ENCODE measurements at regions not wholly inside any gene's neighbourhood (a gene's known extent, or its start where the extent isn't known, plus 50 kb on each side); places are given as distances from the start of the nearest gene placed in this dataset.
A peak's percentile ranks its signal among the peaks of the same experiment; 100 is the strongest.

- no peak for DNase-seq (ENCODE audit: low spot score)
Measured at GRCh38 chr12:132439333-132439904, 50.5 kb upstream of the FBRSL1 start.

DNA sequence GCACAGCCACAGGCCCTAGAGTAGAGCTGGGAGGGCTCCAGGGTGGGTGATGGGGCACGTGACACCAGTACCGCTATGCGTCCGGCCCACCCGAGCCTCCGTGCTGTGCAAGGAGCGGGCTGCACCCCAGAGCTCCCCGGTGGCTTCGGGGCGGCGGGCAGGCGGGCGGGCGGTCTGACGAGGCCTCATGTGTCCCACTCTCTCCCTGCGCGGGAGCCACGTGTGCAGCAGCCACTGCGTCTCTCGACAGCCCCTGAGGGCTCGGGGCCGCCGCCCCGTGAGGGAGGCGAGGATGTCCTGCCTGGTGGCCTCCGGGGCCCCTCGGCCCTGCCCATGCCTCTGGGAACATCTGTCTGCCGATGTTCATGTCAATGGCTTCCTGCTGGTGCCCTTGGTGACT is 51.2 kb upstream of the FBRSL1 start:
- no peak for DNase-seq (ENCODE audit: low spot score)

DNA sequence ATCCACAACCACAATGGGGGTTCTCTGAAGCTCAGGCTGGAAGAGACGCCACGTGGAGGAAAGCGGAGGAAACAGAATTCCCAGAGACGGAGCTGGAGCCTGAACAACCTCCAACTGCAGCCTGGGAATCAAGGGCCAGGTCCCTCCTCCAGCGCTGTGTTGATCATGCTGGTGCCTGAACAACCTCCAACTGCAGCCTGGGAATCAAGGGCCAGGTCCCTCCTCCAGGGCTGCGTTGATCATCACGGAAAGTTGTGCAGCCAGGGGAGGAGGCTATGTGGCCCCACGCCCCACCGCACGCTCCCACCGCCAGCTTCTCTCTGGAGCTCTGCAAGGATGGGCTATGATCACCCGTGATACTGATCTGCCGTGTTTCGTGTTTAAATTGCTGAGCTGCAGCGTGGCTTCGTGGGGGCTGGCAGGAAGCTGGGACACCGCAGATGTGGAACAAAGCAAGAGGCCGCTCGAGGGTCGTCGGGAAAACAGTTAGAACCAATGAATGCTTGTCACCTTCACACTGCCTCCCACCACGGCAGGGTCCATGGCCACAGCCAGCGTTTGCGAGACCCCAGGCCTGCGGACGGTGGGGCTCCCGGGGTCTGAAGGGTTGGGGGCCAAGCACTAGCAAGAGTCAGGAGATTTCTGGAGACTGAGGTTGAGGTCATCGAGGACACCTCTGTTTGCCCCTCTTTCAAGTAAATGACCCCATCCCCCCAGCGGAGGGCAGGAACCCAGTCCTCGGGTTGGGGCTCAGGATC is 51.8 kb upstream of the FBRSL1 start:
- DNase-seq (ENCODE audit: low spot score): no peak

DNA sequence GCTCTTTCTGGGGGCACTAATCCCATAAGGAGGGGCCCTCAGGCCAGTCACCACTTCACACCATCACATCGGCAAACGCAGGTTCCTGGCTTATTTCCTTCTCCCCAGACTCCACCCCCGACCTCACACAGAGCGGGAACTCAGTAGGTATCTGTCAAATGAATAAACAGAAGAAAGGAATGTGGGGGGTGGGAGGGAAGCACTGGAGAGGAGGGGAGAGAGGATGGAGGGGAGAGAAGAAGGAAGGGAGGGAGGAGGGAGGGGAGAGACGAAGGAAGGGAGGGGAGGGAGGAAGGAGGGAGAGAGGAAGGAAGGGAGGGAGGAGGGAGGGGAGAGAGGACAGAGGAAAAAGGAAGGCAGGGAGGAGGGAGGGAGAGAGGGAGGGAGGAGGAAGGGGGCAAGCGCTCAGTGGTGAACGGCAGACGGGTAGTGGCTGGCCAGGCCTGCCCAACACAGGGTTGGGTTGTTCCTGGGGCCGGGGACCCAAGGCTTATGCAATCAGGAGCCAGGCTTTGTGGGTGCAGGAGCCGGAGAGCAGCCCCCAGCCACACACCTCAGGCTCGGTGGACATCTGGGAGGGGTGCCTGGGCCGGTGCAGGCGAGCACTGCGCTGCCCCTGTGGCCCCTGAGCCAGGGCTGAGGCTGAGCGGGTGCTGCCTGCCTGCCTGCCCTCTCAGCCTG is 52.6 kb upstream of the FBRSL1 start:
- no peak for DNase-seq (ENCODE audit: low spot score)

- no peak for DNase-seq (ENCODE audit: low spot score)
Measured at GRCh38 chr12:132436791-132437251, 53.1 kb upstream of the FBRSL1 start.

DNA sequence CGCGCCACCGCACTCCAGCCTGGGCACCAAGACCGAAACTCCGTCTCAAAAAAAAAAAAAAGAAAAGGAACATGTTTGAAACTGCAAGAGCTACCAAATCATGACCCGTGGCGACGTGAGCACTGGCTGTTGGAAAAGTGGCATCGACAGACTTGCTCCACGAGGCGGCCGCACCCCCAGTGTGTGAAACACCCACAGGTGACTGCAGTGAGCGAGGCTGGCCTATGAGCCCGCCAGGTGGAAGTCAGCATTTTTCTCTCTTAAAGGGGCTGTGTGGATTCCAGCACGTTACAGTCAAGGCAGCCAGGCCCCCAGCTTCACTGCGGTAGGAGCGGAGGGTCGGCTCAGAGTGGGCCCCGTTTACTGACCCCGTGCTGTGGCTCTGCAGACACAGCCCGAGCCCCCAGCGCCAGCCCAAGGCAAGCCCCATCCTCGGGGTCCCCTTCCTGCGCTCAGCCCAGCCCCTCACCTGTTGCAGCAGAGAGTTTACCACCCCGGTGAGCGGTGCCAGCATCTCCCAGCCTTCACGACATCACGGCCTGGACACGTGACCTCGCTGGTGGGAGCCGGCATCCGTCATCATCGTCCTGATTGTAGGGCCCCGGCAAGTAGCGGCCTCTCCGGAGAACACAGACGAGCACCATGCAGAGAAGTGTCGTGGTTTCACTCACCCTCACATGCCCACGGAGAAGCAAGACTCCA is 54.3 kb upstream of the FBRSL1 start:
- no peak for DNase-seq (ENCODE audit: low spot score)

DNA sequence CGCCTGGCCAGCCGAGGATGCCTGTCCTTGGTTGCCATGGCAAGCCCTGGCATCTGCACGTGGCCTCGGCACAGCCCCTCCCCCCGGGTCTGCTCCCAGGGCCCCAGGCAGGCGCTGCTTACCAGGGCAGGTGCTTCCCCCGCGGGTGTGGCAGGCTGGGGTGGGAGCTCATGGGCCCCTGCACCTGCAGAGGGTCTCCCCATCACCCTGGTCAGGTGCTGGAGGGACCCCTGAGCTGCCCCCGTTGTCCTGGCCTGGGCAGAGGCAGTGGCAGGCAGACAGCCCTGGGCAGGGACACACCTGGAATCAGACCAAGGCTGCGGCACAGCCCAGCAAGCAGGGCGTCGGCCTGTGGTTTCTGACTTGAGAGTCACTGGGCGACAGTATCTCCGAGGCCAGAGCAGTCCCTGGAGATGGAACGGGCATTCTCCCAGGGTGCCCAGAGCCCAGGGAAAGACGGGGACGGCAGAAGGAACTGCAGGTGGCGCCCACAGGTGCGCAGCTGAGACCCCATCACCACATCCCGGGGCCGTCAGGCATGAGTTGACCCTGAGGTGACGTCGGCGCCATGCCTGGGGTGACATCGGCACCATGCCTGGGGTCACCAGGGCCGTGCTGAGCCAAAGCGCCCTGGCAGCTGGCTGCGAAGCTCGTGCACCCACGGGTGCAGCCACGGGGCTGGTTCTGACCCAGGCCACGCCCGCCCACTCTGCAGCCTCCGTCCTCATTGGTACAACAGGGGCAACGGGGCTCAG is 56.1 kb upstream of the FBRSL1 start:
- DNase-seq (ENCODE audit: low spot score): no peak

- DNase-seq (ENCODE audit: low spot score): no peak
Measured at GRCh38 chr12:132432721-132433577, 57.0 kb upstream of the FBRSL1 start.

DNA sequence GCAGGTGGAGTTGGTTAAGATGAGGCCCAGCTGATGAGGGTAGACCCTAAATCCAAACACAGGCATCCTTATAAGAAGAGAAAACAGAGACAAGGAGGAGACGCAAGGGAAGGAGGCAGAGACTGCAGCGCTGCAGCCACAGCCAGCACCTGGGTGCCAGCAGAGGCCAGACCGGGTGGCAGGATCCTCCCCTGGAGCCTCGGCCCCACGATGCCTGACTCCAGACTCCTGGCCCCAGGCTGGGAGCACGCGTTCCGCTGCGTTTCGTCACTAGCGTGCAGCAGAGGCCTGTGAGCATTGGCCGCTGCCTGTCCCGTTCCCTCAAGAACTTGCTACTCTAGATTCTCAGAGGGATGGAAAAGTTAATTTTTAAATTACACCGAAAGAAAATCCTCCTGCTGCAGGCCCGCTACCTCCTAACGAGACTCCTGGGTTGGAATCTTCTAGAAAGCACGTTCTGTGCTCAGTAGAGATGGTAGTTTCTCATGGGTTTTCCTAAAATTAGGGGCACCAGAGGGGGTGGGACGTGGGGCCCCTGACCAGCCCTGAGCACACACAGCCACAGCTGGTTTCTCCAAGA is 57.7 kb upstream of the FBRSL1 start:
- no peak for DNase-seq (ENCODE audit: low spot score)

DNA sequence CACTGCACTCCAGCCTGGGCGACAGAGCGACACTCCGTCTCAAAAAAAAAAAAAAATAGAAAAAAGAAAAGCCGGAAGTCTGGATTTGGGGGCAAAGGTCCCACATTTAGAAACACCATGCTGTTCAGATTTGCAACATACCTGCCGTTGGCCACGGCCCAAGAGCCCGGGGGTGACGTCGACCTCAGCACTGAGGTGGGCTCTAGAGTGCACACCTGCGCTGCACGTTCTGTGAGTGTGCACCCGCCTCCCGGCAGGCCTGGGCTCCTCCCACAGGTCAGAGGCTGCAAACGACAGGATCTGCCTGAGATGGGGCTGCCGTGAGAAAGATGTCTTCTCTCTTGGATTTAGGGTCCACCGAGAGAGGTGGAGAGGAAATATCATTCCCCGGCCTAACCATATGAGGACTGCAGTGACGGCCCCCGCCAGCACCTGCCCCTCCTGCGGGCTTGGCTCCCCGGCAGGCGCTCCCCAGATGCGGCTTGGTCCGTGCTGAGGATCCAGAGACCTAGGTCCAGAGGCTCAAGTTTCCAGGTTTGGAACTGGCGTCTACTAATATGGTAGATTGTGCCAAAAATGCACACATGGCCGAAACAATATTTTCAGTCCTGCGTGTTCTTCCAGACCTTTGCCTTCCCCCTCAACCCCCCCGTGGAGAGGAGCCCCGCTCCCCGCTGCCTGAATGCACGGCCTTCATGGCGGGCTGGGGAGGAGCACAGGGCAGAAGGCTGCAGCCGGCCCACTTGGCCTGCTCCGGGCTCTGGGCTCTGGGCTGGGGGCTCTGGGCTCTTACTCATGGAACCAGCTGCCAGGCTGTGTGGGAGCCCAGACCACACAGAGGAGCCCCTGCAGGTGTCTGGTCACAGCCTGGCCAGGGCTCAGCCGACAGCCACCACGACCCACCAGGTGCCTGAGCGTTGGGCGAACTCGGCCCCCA is 58.8 kb upstream of the FBRSL1 start:
- no peak for DNase-seq (ENCODE audit: low spot score)

GRCh38 chr12:132429946-132430643 is 59.9 kb upstream of the FBRSL1 start:
- peak; percentile 62 for DNase-seq (ENCODE audit: low spot score)

DNA sequence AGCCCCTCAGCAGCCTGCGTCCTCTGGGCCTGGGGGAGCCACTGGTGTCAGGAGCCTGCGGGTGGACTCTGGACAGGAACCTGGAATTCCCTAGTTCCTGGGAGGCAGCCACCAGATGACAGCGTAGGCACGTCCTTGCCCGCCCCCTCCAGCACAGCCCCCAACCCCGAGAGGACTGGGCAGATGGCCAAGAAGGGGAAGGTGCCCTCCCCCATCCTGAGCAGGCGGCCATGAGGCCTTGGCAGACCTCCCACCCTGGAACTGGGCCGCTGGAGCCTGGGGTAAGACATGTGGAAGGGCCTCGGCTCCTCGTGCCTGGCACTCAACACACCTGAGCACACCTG is 60.4 kb upstream of the FBRSL1 start:
- no peak for DNase-seq (ENCODE audit: low spot score)

DNA sequence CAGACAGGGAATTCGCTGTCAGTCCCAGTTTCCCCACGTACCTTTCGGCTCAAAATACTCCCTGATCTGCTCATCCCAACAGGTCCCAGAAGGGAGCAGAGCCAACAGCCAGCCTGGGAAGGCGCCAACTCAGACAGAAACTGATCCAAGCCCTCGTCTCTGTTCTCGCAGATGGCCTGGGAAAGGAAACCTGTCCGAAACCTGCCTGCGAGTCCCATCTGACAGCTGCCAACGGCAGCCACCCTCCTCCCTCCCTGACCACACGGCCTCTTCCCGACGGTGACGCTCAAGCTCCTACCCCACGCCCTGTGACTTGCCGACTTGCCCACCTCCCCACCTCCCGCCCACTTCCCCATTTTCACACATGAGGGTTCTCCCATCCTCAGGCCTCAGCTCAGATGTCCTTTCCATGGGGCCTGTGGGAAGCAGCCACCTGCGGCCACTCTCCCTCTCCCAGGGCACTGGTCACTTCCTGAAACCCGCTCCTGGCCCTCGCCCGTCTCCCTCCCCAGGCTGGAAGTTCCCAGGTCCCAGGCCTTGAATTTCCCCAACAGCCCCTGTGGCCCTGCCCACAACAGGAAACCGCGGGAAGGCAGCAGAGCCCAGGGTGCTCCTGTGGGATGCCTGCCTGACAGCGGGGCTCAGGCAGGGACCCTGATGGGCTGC is 60.9 kb upstream of the FBRSL1 start:
- no peak for DNase-seq (ENCODE audit: low spot score)

GRCh38 chr12:132427999-132428935 is 61.7 kb upstream of the FBRSL1 start:
- DNase-seq (ENCODE audit: low spot score): no peak

DNA sequence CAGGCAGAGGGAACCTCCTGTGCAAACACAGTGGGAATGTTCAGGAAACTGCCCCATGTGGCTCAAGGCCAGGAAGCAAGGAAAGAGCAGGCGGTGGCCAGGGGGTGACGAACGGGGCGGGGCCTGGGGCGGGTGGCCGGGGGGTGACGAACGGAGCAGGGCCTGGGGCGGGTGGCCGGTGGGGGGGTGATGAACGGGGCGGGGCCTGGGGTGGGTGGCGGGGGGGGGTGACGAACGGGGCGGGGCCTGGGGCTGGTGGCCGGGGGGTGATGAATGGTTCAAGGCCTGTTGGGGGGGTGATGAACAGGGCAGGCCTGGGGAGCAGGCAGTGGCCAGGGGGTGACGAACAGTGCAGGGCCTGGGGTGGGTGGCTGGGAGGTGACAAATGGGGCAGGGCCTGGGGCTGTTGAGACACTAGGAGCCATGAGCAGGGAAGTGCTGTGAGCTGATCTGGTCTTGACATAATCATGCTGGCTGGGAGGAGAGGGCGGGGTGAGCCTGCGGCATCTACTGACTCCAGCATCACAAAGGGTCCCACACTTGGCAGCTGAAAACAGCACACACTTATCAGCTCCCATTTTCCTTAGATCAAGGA is 62.7 kb upstream of the FBRSL1 start:
- no peak for DNase-seq (ENCODE audit: low spot score)

DNA sequence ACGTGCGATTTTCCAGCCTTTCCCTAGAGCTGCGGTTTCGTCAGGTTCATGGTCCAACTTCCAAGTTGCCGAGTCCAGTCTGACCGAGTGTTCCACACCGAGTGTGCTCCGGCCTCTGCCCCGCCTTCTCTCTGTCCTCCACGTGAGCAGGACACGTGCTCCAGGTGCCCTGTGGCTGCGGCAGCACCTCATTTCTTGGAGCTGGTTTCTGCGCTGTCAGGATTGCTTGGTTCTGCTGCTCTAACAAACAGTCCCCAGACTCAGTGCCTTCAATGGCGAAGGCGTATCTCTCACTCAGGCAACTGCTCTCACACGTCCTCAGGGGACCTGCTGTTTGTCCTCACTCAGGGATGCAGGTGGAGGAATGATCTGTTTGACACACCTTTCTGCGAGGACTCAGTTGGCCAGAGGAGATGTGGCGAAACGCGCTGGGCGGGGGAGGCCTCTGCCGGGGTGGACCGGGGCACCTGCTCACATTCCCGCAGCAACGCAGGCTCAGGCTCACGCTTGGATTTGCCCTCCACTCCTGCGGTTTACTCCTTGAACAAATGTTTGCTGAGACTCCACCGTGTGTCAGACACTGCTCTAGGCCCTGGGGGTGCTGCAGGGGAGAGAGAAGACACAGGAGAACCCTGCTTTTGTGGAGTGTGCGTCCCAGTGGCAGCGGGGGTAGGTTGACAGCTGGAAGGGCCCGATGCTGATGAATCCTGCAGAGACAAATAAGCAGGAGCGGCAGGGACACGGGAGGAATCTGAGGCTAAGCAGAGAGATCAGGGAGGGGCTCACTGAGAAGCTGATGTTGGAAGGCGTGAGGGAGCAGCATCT is 63.4 kb upstream of the FBRSL1 start:
- no peak for DNase-seq (ENCODE audit: low spot score)
